Fibroblast of skin of right quadriceps (primary cell): ENCODE measurements at regions not wholly inside any gene's neighbourhood (a gene's known extent, or its start where the extent isn't known, plus 50 kb on each side); places are given as distances from the start of the nearest gene placed in this dataset.
A peak's percentile ranks its signal among the peaks of the same experiment; 100 is the strongest.
"Not testable (repeated sequence)": the region's sequence is repeated elsewhere in the genome, so short reads cannot be mapped to it uniquely, and the experiment has no call there.

Experiments
- DNase-seq: peaks from one replicate; pipeline ENCODE4 v3.0.0-alpha.2; 2013

- DNase-seq = no peak
These were observed 268.6 kb downstream of the PDCD6IP start for GRCh38 chr3:34066999-34067398.

GRCh38 chr3:34067536-34068051 is 269.2 kb downstream of the PDCD6IP start:
- DNase-seq = no peak

- DNase-seq = no peak
These were observed 270.1 kb downstream of the PDCD6IP start for GRCh38 chr3:34068505-34068904.

- DNase-seq = no peak
These were observed 272.6 kb downstream of the PDCD6IP start for GRCh38 chr3:34070831-34071585.

GRCh38 chr3:34072297-34072696 is 273.9 kb downstream of the PDCD6IP start:
- DNase-seq = no peak

GRCh38 chr3:34073111-34073510 is 274.7 kb downstream of the PDCD6IP start:
- DNase-seq = no peak

- no peak for DNase-seq
These were observed 275.5 kb downstream of the PDCD6IP start for GRCh38 chr3:34073961-34074360.

- DNase-seq = no peak
These were observed 277.5 kb downstream of the PDCD6IP start for GRCh38 chr3:34075975-34076374.

GRCh38 chr3:34077417-34078195 is 279.2 kb downstream of the PDCD6IP start:
- DNase-seq = no peak

- no peak for DNase-seq
These were observed 280.0 kb downstream of the PDCD6IP start for GRCh38 chr3:34078418-34078817.

GRCh38 chr3:34079849-34080248 is 281.4 kb downstream of the PDCD6IP start:
- DNase-seq = not testable (repeated sequence)

GRCh38 chr3:34090379-34090778 is 291.9 kb downstream of the PDCD6IP start:
- DNase-seq = not testable (repeated sequence)

GRCh38 chr3:34090876-34091275 is 292.4 kb downstream of the PDCD6IP start:
- no peak for DNase-seq

GRCh38 chr3:34094280-34094679 is 295.9 kb downstream of the PDCD6IP start:
- not testable (repeated sequence) for DNase-seq

GRCh38 chr3:34102288-34102687 is 303.9 kb downstream of the PDCD6IP start:
- peak; percentile 38 for DNase-seq

GRCh38 chr3:34106379-34106778 is 307.9 kb downstream of the PDCD6IP start:
- DNase-seq = no peak

- peak; percentile 9 for DNase-seq
These were observed 308.4 kb downstream of the PDCD6IP start for GRCh38 chr3:34106879-34107278.

- DNase-seq = no peak
These were observed 309.2 kb downstream of the PDCD6IP start for GRCh38 chr3:34107669-34108068.

- DNase-seq = no peak
These were observed 310.6 kb downstream of the PDCD6IP start for GRCh38 chr3:34109021-34109420.

GRCh38 chr3:34109846-34110245 is 311.4 kb downstream of the PDCD6IP start:
- no peak for DNase-seq

- no peak for DNase-seq
These were observed 312.9 kb downstream of the PDCD6IP start for GRCh38 chr3:34111361-34111760.

GRCh38 chr3:34112261-34112660 is 313.8 kb downstream of the PDCD6IP start:
- DNase-seq = not testable (repeated sequence)

GRCh38 chr3:34131091-34131490 is 332.7 kb downstream of the PDCD6IP start:
- no peak for DNase-seq
